ENCODE measurements at regions not wholly inside any gene's neighbourhood (a gene's known extent, or its start where the extent isn't known, plus 50 kb on each side); places are given as distances from the start of the nearest gene placed in this dataset.
"Not testable (repeated sequence)": the region's sequence is repeated elsewhere in the genome, so short reads cannot be mapped to it uniquely, and the experiment has no call there.

- H3K27me3 ChIP-seq (ENCODE audit: insufficient read depth, low read depth, severe bottlenecking), result no peaks in the 10 kb centered on the region
- H3K27ac ChIP-seq, result no peak overlapping the region
- no peaks in the 10 kb centered on the region for H3K36me3 ChIP-seq
- no peak for DNase-seq
- TF ChIP-seq CTCF (IDR thresholded peaks at IDR 0.05; ENCODE audit: low read depth, low read length), result no peak
- no peak overlapping the region for H3K4me3 ChIP-seq (ENCODE audit: low read depth, low read length)
- no peaks in the 10 kb centered on the region for H3K9me3 ChIP-seq (ENCODE audit: severe bottlenecking)
Measured at GRCh38 chr12:62009445-62009844, 250.8 kb upstream of the USP15 start.

GRCh38 chr12:62010331-62010906 is 249.8 kb upstream of the USP15 start:
- DNase-seq; H3K27me3 ChIP-seq (ENCODE audit: insufficient read depth, low read depth, severe bottlenecking); H3K27ac ChIP-seq; H3K9me3 ChIP-seq (ENCODE audit: severe bottlenecking); H3K36me3 ChIP-seq; H3K4me3 ChIP-seq (ENCODE audit: low read depth, low read length): not testable (repeated sequence)

GRCh38 chr12:62010973-62011372 is 249.2 kb upstream of the USP15 start:
- H3K27ac ChIP-seq; DNase-seq; H3K36me3 ChIP-seq; H3K9me3 ChIP-seq (ENCODE audit: severe bottlenecking); H3K27me3 ChIP-seq (ENCODE audit: insufficient read depth, low read depth, severe bottlenecking); H3K4me3 ChIP-seq (ENCODE audit: low read depth, low read length): not testable (repeated sequence)

GRCh38 chr12:62014330-62014729 is 245.9 kb upstream of the USP15 start:
- TF ChIP-seq CTCF (IDR thresholded peaks at IDR 0.05; ENCODE audit: low read depth, low read length), result no peak
- Histone ChIP-seq H3K27ac (no peak overlapping the region), H3K9me3 (ENCODE audit: severe bottlenecking) (no peaks in the 10 kb centered on the region), H3K36me3 (no peaks in the 10 kb centered on the region), H3K27me3 (ENCODE audit: insufficient read depth, low read depth, severe bottlenecking) (no peaks in the 10 kb centered on the region), H3K4me3 (ENCODE audit: low read depth, low read length) (no peak overlapping the region)
- no peak for DNase-seq

GRCh38 chr12:62016021-62016420 is 244.2 kb upstream of the USP15 start:
- H3K36me3 ChIP-seq, result no peaks in the 10 kb centered on the region
- H3K4me3 ChIP-seq (ENCODE audit: low read depth, low read length), result no peak overlapping the region
- H3K27me3 ChIP-seq (ENCODE audit: insufficient read depth, low read depth, severe bottlenecking), result no peaks in the 10 kb centered on the region
- DNase-seq, result no peak
- no peaks in the 10 kb centered on the region for H3K9me3 ChIP-seq (ENCODE audit: severe bottlenecking)
- H3K27ac ChIP-seq, result no peak overlapping the region
- TF ChIP-seq CTCF (IDR thresholded peaks at IDR 0.05; ENCODE audit: low read depth, low read length), result no peak

GRCh38 chr12:62021808-62022207 is 238.4 kb upstream of the USP15 start:
- no peak for TF ChIP-seq CTCF (IDR thresholded peaks at IDR 0.05; ENCODE audit: low read depth, low read length)
- DNase-seq, result no peak
- Histone ChIP-seq H3K9me3 (ENCODE audit: severe bottlenecking) (no peaks in the 10 kb centered on the region), H3K36me3 (no peaks in the 10 kb centered on the region), H3K27ac (no peak overlapping the region), H3K4me3 (ENCODE audit: low read depth, low read length) (no peak overlapping the region), H3K27me3 (ENCODE audit: insufficient read depth, low read depth, severe bottlenecking) (no peaks in the 10 kb centered on the region)

GRCh38 chr12:62028536-62028935 is 231.7 kb upstream of the USP15 start:
- H3K9me3 ChIP-seq (ENCODE audit: severe bottlenecking), result no peaks in the 10 kb centered on the region
- no peak for TF ChIP-seq CTCF (IDR thresholded peaks at IDR 0.05; ENCODE audit: low read depth, low read length)
- no peak for DNase-seq
- H3K36me3 ChIP-seq, result no peaks in the 10 kb centered on the region
- H3K27me3 ChIP-seq (ENCODE audit: insufficient read depth, low read depth, severe bottlenecking), result no peaks in the 10 kb centered on the region
- H3K4me3 ChIP-seq (ENCODE audit: low read depth, low read length), result no peak overlapping the region
- H3K27ac ChIP-seq, result no peak overlapping the region

All from WERI-Rb-1 (cell line).